Colonic mucosa (tissue), 4 donors: ENCODE measurements at regions not wholly inside any gene's neighbourhood (a gene's known extent, or its start where the extent isn't known, plus 50 kb on each side); places are given as distances from the start of the nearest gene placed in this dataset.

Source experiments
- DNase-seq: peaks from one replicate; pipeline ENCODE4 v3.0.0-alpha.2; 2020
- H3K27ac ChIP-seq: fragments of 200-600 bp; one replicate; pipeline ENCODE4 v1.8.0; 2021
- H3K27me3 ChIP-seq: fragments of 200-600 bp; one replicate; pipeline ENCODE4 v1.8.0; 2021
- H3K36me3 ChIP-seq: fragments of 200-600 bp; one replicate; pipeline ENCODE4 v1.8.0; 2021
- H3K4me1 ChIP-seq: fragments of 200-600 bp; one replicate; pipeline ENCODE4 v1.8.0; 2021; ENCODE audit warnings: mild to moderate bottlenecking
- H3K4me3 ChIP-seq: fragments of 200-600 bp; one replicate; pipeline ENCODE4 v1.8.0; 2021
- H3K9ac ChIP-seq, 2 donors: one replicate each; pipeline ENCODE4 v1.7.0; 2013; ENCODE audit warnings: control low read depth in 2 of 2, low read depth in 2 of 2, low read length in 2 of 2
- H3K9me3 ChIP-seq: fragments of 200-600 bp; one replicate; pipeline ENCODE4 v1.8.0; 2021
- intact Hi-C: fragments of 100-400 bp; cut with DNase I; formaldehyde crosslinking; loops from one replicate; pipeline ENCODE4 v1.14.1; 2022
- TF ChIP-seq, protein P1 (sequence below): fragments of 200-600 bp; IDR thresholded peaks from one replicate; pipeline ENCODE4 v1.8.0; 2022; ENCODE audit warnings: antibody characterized with exemption, mild to moderate bottlenecking
- donor health status: healthy.
- donor health status: DM: no; HTN: no; CAD: no.
- donor health status: DM: no; HTN: no; CAD: no.

- Histone ChIP-seq H3K27ac (no peak overlapping the region), H3K4me1 (no peaks in the 10 kb centered on the region), H3K4me3 (no peak overlapping the region), H3K9me3 (no peaks in the 10 kb centered on the region), H3K9ac (no peak overlapping the region), H3K36me3 (no peaks in the 10 kb centered on the region), H3K27me3 (no peaks in the 10 kb centered on the region)
- intact Hi-C loops, result no loop called here
- no peak for DNase-seq
- TF ChIP-seq, protein P1, sequence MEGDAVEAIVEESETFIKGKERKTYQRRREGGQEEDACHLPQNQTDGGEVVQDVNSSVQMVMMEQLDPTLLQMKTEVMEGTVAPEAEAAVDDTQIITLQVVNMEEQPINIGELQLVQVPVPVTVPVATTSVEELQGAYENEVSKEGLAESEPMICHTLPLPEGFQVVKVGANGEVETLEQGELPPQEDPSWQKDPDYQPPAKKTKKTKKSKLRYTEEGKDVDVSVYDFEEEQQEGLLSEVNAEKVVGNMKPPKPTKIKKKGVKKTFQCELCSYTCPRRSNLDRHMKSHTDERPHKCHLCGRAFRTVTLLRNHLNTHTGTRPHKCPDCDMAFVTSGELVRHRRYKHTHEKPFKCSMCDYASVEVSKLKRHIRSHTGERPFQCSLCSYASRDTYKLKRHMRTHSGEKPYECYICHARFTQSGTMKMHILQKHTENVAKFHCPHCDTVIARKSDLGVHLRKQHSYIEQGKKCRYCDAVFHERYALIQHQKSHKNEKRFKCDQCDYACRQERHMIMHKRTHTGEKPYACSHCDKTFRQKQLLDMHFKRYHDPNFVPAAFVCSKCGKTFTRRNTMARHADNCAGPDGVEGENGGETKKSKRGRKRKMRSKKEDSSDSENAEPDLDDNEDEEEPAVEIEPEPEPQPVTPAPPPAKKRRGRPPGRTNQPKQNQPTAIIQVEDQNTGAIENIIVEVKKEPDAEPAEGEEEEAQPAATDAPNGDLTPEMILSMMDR, result no peak
Observed at GRCh38 chr4:123255971-123256370, 140.6 kb upstream of the SPRY1 start.

GRCh38 chr4:123256901-123257300, 139.7 kb upstream of the SPRY1 start:
- DNase-seq, result no peak
- Histone ChIP-seq H3K9ac (no peak overlapping the region), H3K27ac (no peak overlapping the region), H3K27me3 (no peaks in the 10 kb centered on the region), H3K9me3 (no peaks in the 10 kb centered on the region), H3K4me1 (no peaks in the 10 kb centered on the region), H3K4me3 (no peak overlapping the region), H3K36me3 (no peaks in the 10 kb centered on the region)
- TF ChIP-seq, protein P1, result no peak
- intact Hi-C loops, result no loop called here

GRCh38 chr4:123257591-123257990, 139.0 kb upstream of the SPRY1 start:
- H3K4me3 ChIP-seq, result no peak overlapping the region
- no peak overlapping the region for H3K9ac ChIP-seq
- H3K27me3 ChIP-seq, result no peaks in the 10 kb centered on the region
- TF ChIP-seq, protein P1, result no peak
- no peaks in the 10 kb centered on the region for H3K4me1 ChIP-seq
- intact Hi-C loops, result no loop called here
- H3K36me3 ChIP-seq, result no peaks in the 10 kb centered on the region
- no peaks in the 10 kb centered on the region for H3K9me3 ChIP-seq
- DNase-seq, result no peak
- no peak overlapping the region for H3K27ac ChIP-seq

- Histone ChIP-seq H3K9me3 (no peaks in the 10 kb centered on the region), H3K4me1 (no peaks in the 10 kb centered on the region), H3K4me3 (no peak overlapping the region), H3K36me3 (no peaks in the 10 kb centered on the region), H3K9ac (no peak overlapping the region), H3K27ac (no peak overlapping the region), H3K27me3 (no peaks in the 10 kb centered on the region)
- DNase-seq, result no peak
- TF ChIP-seq, protein P1, result no peak
- intact Hi-C loops, result no loop called here
Observed at GRCh38 chr4:123259676-123260646, 136.6 kb upstream of the SPRY1 start.

GRCh38 chr4:123260653-123261052, 135.9 kb upstream of the SPRY1 start:
- Histone ChIP-seq H3K27me3 (no peaks in the 10 kb centered on the region), H3K9me3 (no peaks in the 10 kb centered on the region), H3K4me1 (no peaks in the 10 kb centered on the region), H3K27ac (no peak overlapping the region), H3K36me3 (no peaks in the 10 kb centered on the region), H3K4me3 (no peak overlapping the region), H3K9ac (no peak overlapping the region)
- TF ChIP-seq, protein P1, result no peak
- no peak for DNase-seq
- intact Hi-C loops, result no loop called here
